HFFc6 (cell line): ENCODE measurements at regions not wholly inside any gene's neighbourhood (a gene's known extent, or its start where the extent isn't known, plus 50 kb on each side); places are given as distances from the start of the nearest gene placed in this dataset.
A peak's percentile ranks its signal among the peaks of the same experiment; 100 is the strongest.

ENCODE experiments used
- DNase-seq: peaks from one replicate; pipeline ENCODE4 v3.0.0-alpha.2; 2018
- H3K27ac Mint-ChIP-seq: 2 replicates; pipeline ENCODE4 v1.8.0; 2020; ENCODE audit warnings: mild to moderate bottlenecking, mixed read lengths
- H3K27me3 Mint-ChIP-seq: 2 replicates; pipeline ENCODE4 v1.8.0; 2021; ENCODE audit warnings: mild to moderate bottlenecking, moderate library complexity, mixed read lengths; ENCODE audit not compliant: insufficient read depth
- H3K36me3 Mint-ChIP-seq: 2 replicates; pipeline ENCODE4 v1.8.0; 2021; ENCODE audit warnings: low read depth, mixed read lengths
- H3K4me1 Mint-ChIP-seq: 2 replicates; pipeline ENCODE4 v1.8.0; 2020; ENCODE audit warnings: low read depth, mixed read lengths
- H3K4me3 Mint-ChIP-seq: 2 replicates; pipeline ENCODE4 v1.8.0; 2020; ENCODE audit warnings: mild to moderate bottlenecking, moderate library complexity, mixed read lengths
- H3K9me3 Mint-ChIP-seq: 2 replicates; pipeline ENCODE4 v1.8.0; 2020; ENCODE audit warnings: mild to moderate bottlenecking, mixed read lengths
- TF ChIP-seq, protein P1 (sequence below): fragments of 200-600 bp; sonication (generic); IDR thresholded peaks from 2 replicates; pipeline ENCODE4 v1.5.0; 2021; ENCODE audit warnings: antibody characterized with exemption, mild to moderate bottlenecking

DNA sequence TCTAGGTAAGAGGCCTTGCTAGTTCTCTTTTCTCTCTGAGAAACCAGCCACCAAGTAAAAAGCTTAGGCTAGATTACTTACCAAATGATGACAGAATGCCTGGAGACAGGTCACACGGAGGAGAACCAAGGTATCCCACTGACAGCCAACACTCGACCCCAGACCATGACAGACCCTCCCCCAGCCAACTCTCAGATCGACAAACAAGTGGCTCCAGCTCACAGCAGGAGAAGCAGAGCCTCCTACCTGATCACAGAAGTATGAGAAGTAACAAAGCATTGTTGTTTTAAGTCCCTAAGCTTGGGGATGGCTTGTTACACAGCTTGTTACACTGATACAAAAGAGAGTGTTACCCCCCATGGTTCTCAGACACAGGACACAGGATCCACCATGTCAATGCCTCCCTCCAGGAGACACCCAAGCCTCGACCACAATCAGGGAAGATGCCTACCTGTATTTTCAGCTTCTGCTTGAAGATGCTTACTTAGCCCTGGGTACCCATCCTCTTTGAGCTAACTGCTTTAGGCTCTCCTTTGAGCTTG, 423.8 kb upstream of the JARID2 start:
- no peak for DNase-seq
- peaks cover 2% of the 10 kb centered on the region for H3K27me3 Mint-ChIP-seq

DNA sequence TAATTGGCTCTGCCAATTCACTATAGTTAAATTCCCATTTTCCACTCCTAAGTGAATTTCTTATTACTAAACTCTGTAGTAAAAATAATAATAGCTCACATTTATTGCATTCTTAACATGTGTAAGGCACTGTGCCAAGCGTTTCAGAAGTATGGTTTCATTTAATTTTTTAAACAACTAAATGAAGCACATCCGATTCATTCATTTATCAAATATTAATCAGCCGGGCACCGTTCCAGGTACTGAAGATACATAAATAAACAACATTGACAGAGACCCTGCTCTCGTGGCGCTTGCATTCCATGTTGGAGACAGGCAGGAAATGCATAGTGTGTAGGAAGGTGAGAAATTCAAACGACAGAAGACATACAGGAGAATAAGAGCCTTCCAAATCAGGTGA, 423.2 kb upstream of the JARID2 start:
- H3K36me3 Mint-ChIP-seq = 0 out of 2 replicates have a peak, but pooled peaks cover 4% of the 10 kb centered on the region
- 0 out of 2 replicates have a peak overlapping the region, but pooled peaks have one; percentile 15 for H3K27ac Mint-ChIP-seq
- no peaks in the 10 kb centered on the region for H3K9me3 Mint-ChIP-seq
- H3K27me3 Mint-ChIP-seq = peaks cover 2% of the 10 kb centered on the region
- no peak for DNase-seq
- H3K4me1 Mint-ChIP-seq = peaks cover 30% of the 10 kb centered on the region
- TF ChIP-seq, protein P1, sequence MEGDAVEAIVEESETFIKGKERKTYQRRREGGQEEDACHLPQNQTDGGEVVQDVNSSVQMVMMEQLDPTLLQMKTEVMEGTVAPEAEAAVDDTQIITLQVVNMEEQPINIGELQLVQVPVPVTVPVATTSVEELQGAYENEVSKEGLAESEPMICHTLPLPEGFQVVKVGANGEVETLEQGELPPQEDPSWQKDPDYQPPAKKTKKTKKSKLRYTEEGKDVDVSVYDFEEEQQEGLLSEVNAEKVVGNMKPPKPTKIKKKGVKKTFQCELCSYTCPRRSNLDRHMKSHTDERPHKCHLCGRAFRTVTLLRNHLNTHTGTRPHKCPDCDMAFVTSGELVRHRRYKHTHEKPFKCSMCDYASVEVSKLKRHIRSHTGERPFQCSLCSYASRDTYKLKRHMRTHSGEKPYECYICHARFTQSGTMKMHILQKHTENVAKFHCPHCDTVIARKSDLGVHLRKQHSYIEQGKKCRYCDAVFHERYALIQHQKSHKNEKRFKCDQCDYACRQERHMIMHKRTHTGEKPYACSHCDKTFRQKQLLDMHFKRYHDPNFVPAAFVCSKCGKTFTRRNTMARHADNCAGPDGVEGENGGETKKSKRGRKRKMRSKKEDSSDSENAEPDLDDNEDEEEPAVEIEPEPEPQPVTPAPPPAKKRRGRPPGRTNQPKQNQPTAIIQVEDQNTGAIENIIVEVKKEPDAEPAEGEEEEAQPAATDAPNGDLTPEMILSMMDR = no peak
- H3K4me3 Mint-ChIP-seq = no peak overlapping the region

More for the DNA sequence above, 423.8 kb upstream of the JARID2 start:
- 0 out of 2 replicates have a peak, but pooled peaks cover 4% of the 10 kb centered on the region for H3K36me3 Mint-ChIP-seq
- H3K4me1 Mint-ChIP-seq = peaks cover 30% of the 10 kb centered on the region
- no peak overlapping the region for H3K27ac Mint-ChIP-seq
- no peak overlapping the region for H3K4me3 Mint-ChIP-seq
- no peaks in the 10 kb centered on the region for H3K9me3 Mint-ChIP-seq
- TF ChIP-seq, protein P1 = no peak

DNA sequence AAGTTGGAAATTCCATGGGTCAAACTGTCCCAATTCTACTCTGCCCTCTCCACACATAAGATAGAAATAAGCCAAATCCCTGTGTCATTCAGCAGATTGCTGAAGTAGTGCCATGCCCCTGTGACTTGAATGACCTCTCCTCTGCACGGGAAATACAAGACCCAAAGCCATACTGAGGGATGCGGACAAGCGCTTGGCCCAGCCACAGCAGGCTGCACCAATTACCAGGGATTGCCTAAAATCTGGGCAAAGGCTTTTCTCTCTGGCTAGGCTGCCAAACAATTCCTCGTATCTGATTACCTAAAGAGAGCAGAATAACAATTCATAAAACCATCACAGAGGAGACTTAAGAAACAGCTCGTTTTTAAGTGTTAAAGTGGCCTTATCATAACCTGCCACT, 421.8 kb upstream of the JARID2 start:
- H3K4me3 Mint-ChIP-seq = no peak overlapping the region
- peaks cover 24% of the 10 kb centered on the region for H3K4me1 Mint-ChIP-seq
- H3K27ac Mint-ChIP-seq = no peak overlapping the region
- 0 out of 2 replicates have a peak, but pooled peaks cover 4% of the 10 kb centered on the region for H3K36me3 Mint-ChIP-seq
- TF ChIP-seq, protein P1 = no peak
- peaks cover 2% of the 10 kb centered on the region for H3K27me3 Mint-ChIP-seq
- no peak for DNase-seq
- H3K9me3 Mint-ChIP-seq = no peaks in the 10 kb centered on the region

DNA sequence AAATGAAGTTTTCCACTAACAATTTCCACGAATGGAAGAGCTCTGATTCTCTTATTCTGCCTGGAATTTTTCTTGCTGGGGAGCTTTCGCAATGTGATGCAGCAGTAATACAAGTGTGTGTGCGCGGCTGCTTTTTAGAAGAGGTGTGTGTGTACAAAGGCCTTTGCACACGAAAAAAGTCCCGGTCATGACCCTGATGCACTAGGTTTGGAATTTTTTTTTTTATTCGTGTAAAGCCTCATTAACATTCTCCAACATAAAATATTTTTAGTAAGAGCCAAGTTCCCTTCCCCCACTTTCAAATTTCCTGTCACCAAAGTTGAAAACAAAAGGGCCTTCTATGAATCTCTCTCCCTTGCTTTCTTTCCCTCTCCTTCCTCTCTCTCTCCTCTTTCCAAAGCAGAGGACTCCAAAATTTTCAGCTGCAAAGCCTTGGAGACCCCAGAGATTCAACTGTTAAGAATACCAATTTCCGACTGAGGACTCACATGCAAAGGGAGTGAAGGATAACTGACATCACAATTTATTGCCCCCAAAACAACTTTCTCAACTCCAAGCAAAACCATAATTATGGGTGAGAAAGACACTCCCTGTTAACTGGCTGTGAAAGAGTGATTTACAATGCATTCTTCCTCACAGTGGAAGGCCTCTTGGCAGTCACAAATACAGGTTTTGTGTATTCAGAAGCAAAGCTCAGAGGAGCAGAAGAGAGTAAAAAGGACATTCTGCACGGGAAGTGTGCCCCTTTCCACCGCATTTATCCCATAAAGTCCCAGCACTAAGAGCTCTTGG, 421.2 kb upstream of the JARID2 start:
- DNase-seq = no peak
- H3K27me3 Mint-ChIP-seq = no peaks in the 10 kb centered on the region; the same call in 1 of the 2 replicates
- H3K9me3 Mint-ChIP-seq = no peaks in the 10 kb centered on the region
- H3K4me1 Mint-ChIP-seq = peaks cover 20% of the 10 kb centered on the region
- no peak overlapping the region for H3K4me3 Mint-ChIP-seq
- TF ChIP-seq, protein P1 = no peak
- H3K36me3 Mint-ChIP-seq = 0 out of 2 replicates have a peak, but pooled peaks cover 2% of the 10 kb centered on the region
- H3K27ac Mint-ChIP-seq = no peak overlapping the region

DNA sequence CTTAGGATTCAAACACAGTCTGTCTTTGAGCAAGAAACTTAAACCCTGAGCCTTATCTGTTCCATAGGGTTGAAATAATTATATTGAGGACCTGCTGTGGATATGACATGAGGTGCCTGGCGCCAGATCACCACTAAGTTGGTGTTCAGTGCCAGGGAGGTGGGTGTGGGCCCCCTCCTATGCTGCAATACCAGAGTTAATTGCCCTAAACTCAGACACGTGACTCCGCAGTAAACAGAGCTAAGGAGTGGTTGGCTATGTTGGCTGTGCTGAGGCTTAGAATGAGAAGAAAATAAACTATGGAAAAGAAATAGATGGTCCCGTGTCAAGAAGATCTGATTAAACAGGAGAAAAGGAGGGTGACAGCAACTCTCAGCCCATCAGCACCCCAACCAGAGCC, 419.4 kb upstream of the JARID2 start:
- no peak for DNase-seq
- no peak overlapping the region for H3K4me3 Mint-ChIP-seq
- no peaks in the 10 kb centered on the region for H3K36me3 Mint-ChIP-seq
- H3K27ac Mint-ChIP-seq = no peak overlapping the region
- TF ChIP-seq, protein P1 = no peak
- peaks cover 15% of the 10 kb centered on the region for H3K4me1 Mint-ChIP-seq
- H3K27me3 Mint-ChIP-seq = peaks cover 4% of the 10 kb centered on the region
- no peaks in the 10 kb centered on the region for H3K9me3 Mint-ChIP-seq
